ENCODE measurements at regions not wholly inside any gene's neighbourhood (a gene's known extent, or its start where the extent isn't known, plus 50 kb on each side); places are given as distances from the start of the nearest gene placed in this dataset.
"Not testable (repeated sequence)": the region's sequence is repeated elsewhere in the genome, so short reads cannot be mapped to it uniquely, and the experiment has no call there.

DNA sequence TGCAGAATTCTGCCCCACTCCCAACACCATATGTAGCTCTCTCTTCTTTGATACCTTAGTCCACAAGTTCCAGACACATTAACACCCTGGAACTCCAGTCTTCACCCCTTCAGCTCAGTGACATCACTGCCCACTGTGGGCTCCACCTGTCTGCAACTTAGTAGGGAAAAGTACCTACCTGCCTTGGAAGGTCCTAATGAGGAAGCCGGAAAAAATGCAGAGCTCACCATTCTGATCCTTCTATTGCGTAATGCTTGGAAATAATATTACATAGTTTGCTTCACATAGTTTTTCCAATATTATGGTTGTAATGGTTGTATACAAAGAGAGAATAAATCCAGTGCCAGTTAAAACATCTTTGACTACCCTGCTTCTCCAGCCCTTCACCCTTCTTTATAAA is 738.4 kb downstream of the RNF144A start:
- Histone ChIP-seq H3K9me3 (ENCODE audit: low read length) (no peaks in the 10 kb centered on the region), H3K36me3 (ENCODE audit: insufficient read depth, low read length) (no peaks in the 10 kb centered on the region), H3K27me3 (ENCODE audit: insufficient read depth, low read depth, low read length) (no peaks in the 10 kb centered on the region), H3K79me2 (replicated peaks; ENCODE audit: insufficient read depth, low read length) (no peaks in the 10 kb centered on the region), H3K4me2 (ENCODE audit: low read length) (no peak overlapping the region), H3K4me3 (ENCODE audit: low read length) (no peak overlapping the region), H4K20me1 (ENCODE audit: insufficient read depth) (no peaks in the 10 kb centered on the region), H3K27ac (ENCODE audit: low read length) (no peak overlapping the region), H3K9me2 (ENCODE audit: insufficient read depth, low read length) (no peaks in the 10 kb centered on the region), H3K9ac (ENCODE audit: low read length) (no peak overlapping the region), H2AFZ (ENCODE audit: low read depth, low read length) (no peak overlapping the region), H3F3A (ENCODE audit: insufficient read depth, low read length, poor library complexity, severe bottlenecking) (no peaks in the 10 kb centered on the region)
- TF ChIP-seq REST (IDR thresholded peaks at IDR 0.05; ENCODE audit: borderline replicate concordance) = no peak
- no peak for TF ChIP-seq EP300 (conservative IDR thresholded peaks at IDR 0.05; ENCODE audit: poor library complexity, severe bottlenecking)
- no peak for TF ChIP-seq CTCF (IDR thresholded peaks at IDR 0.05; ENCODE audit: poor library complexity, severe bottlenecking)
- no peak for TF ChIP-seq SMC3 (conservative IDR thresholded peaks at IDR 0.05; ENCODE audit: poor library complexity)
- no peak for TF ChIP-seq EZH2 (IDR thresholded peaks at IDR 0.05; ENCODE audit: borderline replicate concordance, insufficient read depth, low read length, poor library complexity, severe bottlenecking)
- TF ChIP-seq TAF1 (IDR thresholded peaks at IDR 0.05; ENCODE audit: low read depth) = no peak
- TF ChIP-seq MXI1 (conservative IDR thresholded peaks at IDR 0.05; ENCODE audit: poor library complexity, severe bottlenecking) = no peak

GRCh38 chr2:7657526-7657925 is 740.3 kb downstream of the RNF144A start:
- not testable (repeated sequence) for H4K20me1 ChIP-seq (ENCODE audit: insufficient read depth); H3K27me3 ChIP-seq (ENCODE audit: insufficient read depth, low read depth, low read length); H3K36me3 ChIP-seq (ENCODE audit: insufficient read depth, low read length); H3K9ac ChIP-seq (ENCODE audit: low read length); H3K4me2 ChIP-seq (ENCODE audit: low read length); H3K9me2 ChIP-seq (ENCODE audit: insufficient read depth, low read length); H3F3A ChIP-seq (ENCODE audit: insufficient read depth, low read length, poor library complexity, severe bottlenecking); H2AFZ ChIP-seq (ENCODE audit: low read depth, low read length); H3K9me3 ChIP-seq (ENCODE audit: low read length); H3K4me3 ChIP-seq (ENCODE audit: low read length); H3K27ac ChIP-seq (ENCODE audit: low read length); H3K79me2 ChIP-seq (replicated peaks; ENCODE audit: insufficient read depth, low read length)

- Histone ChIP-seq H3K9ac (ENCODE audit: low read length) (no peak overlapping the region), H3K36me3 (ENCODE audit: insufficient read depth, low read length) (no peaks in the 10 kb centered on the region), H3K27me3 (ENCODE audit: insufficient read depth, low read depth, low read length) (no peaks in the 10 kb centered on the region), H4K20me1 (ENCODE audit: insufficient read depth) (no peaks in the 10 kb centered on the region), H3K79me2 (replicated peaks; ENCODE audit: insufficient read depth, low read length) (no peaks in the 10 kb centered on the region), H3K9me2 (ENCODE audit: insufficient read depth, low read length) (no peaks in the 10 kb centered on the region), H3K27ac (ENCODE audit: low read length) (no peak overlapping the region), H3F3A (ENCODE audit: insufficient read depth, low read length, poor library complexity, severe bottlenecking) (no peaks in the 10 kb centered on the region), H3K4me3 (ENCODE audit: low read length) (no peak overlapping the region), H2AFZ (ENCODE audit: low read depth, low read length) (no peak overlapping the region), H3K4me2 (ENCODE audit: low read length) (no peak overlapping the region), H3K9me3 (ENCODE audit: low read length) (no peaks in the 10 kb centered on the region)
- TF ChIP-seq CTCF (IDR thresholded peaks at IDR 0.05; ENCODE audit: poor library complexity, severe bottlenecking) = no peak
- TF ChIP-seq REST (IDR thresholded peaks at IDR 0.05; ENCODE audit: borderline replicate concordance) = no peak
- TF ChIP-seq MXI1 (conservative IDR thresholded peaks at IDR 0.05; ENCODE audit: poor library complexity, severe bottlenecking) = no peak
- no peak for TF ChIP-seq RAD21 (conservative IDR thresholded peaks at IDR 0.05)
- TF ChIP-seq POLR2AphosphoS5 (IDR thresholded peaks at IDR 0.05) = no peak
- no peak for TF ChIP-seq EP300 (conservative IDR thresholded peaks at IDR 0.05; ENCODE audit: poor library complexity, severe bottlenecking)
- no peak for TF ChIP-seq SMC3 (conservative IDR thresholded peaks at IDR 0.05; ENCODE audit: poor library complexity)
- no peak for TF ChIP-seq TAF1 (IDR thresholded peaks at IDR 0.05; ENCODE audit: low read depth)
- no peak for TF ChIP-seq EZH2 (IDR thresholded peaks at IDR 0.05; ENCODE audit: borderline replicate concordance, insufficient read depth, low read length, poor library complexity, severe bottlenecking)
Observed at GRCh38 chr2:7658486-7658885, 741.3 kb downstream of the RNF144A start.

Measured in neural cell (in vitro differentiated cells).